Islet of Langerhans (tissue), 1 donor: ENCODE measurements at regions not wholly inside any gene's neighbourhood (a gene's known extent, or its start where the extent isn't known, plus 50 kb on each side); places are given as distances from the start of the nearest gene placed in this dataset.
"Not testable (repeated sequence)": the region's sequence is repeated elsewhere in the genome, so short reads cannot be mapped to it uniquely, and the experiment has no call there.

Experiments
- FAIRE-seq: peaks from one replicate; lab custom pipeline; 2011; peaks lifted over from hg19 to GRCh38; lab: Jason Lieb, UNC

GRCh38 chr3:106268696-106269095, 399.9 kb upstream of the CBLB start:
- FAIRE-seq: no peak

GRCh38 chr3:106272302-106272701, 403.5 kb upstream of the CBLB start:
- FAIRE-seq: no peak

- no peak for FAIRE-seq
Measured at GRCh38 chr3:106275592-106275991, 406.8 kb upstream of the CBLB start.

- no peak for FAIRE-seq
Measured at GRCh38 chr3:106276151-106276550, 407.3 kb upstream of the CBLB start.

- no peak for FAIRE-seq
Measured at GRCh38 chr3:106276755-106277612, 408.2 kb upstream of the CBLB start.

- FAIRE-seq: no peak
Measured at GRCh38 chr3:106277731-106278130, 408.9 kb upstream of the CBLB start.

GRCh38 chr3:106281221-106281620, 412.4 kb upstream of the CBLB start:
- FAIRE-seq: no peak

- no peak for FAIRE-seq
Measured at GRCh38 chr3:106282943-106283342, 414.1 kb upstream of the CBLB start.

GRCh38 chr3:106288781-106289180, 420.0 kb upstream of the CBLB start:
- no peak for FAIRE-seq

GRCh38 chr3:106290304-106290997, 421.6 kb upstream of the CBLB start:
- no peak for FAIRE-seq

- no peak for FAIRE-seq
Measured at GRCh38 chr3:106293161-106293560, 424.3 kb upstream of the CBLB start.

GRCh38 chr3:106294121-106294520, 425.3 kb upstream of the CBLB start:
- no peak for FAIRE-seq

GRCh38 chr3:106296062-106296461, 427.2 kb upstream of the CBLB start:
- no peak for FAIRE-seq

GRCh38 chr3:106299300-106300098, 430.7 kb upstream of the CBLB start:
- no peak for FAIRE-seq

- no peak for FAIRE-seq
Measured at GRCh38 chr3:106302451-106303221, 433.8 kb upstream of the CBLB start.

GRCh38 chr3:106303766-106304165, 435.0 kb upstream of the CBLB start:
- no peak for FAIRE-seq

- FAIRE-seq: no peak
Measured at GRCh38 chr3:106305127-106305526, 436.3 kb upstream of the CBLB start.

GRCh38 chr3:106305882-106306435, 437.1 kb upstream of the CBLB start:
- no peak for FAIRE-seq

- no peak for FAIRE-seq
Measured at GRCh38 chr3:106309274-106309673, 440.5 kb upstream of the CBLB start.

- not testable (repeated sequence) for FAIRE-seq
Measured at GRCh38 chr3:106309798-106310197, 441.0 kb upstream of the CBLB start.

GRCh38 chr3:106317141-106318055, 448.6 kb upstream of the CBLB start:
- no peak for FAIRE-seq
